ENCODE measurements at regions not wholly inside any gene's neighbourhood (a gene's known extent, or its start where the extent isn't known, plus 50 kb on each side); places are given as distances from the start of the nearest gene placed in this dataset.

DNA sequence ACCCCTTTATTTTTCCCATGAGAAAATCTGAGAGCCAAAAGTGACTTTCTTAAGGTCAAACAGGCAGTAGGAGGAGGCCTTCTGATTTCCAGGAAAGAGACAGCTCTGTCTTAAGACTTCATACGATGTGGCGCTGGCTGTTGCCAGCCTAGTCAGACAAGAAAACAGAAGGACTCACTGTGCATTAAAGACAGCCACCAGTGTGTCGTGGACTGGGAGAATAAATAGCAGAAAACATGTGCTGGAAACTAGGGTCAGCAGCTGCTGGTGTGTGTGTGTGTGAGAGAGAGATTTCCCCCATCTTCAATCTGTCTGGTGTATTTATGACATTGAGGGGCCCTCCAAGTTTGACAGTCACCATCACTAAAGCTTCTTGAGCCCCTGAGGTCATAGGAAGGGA, 708.6 kb upstream of the TMEM132C start:
- TF ChIP-seq, protein P1, sequence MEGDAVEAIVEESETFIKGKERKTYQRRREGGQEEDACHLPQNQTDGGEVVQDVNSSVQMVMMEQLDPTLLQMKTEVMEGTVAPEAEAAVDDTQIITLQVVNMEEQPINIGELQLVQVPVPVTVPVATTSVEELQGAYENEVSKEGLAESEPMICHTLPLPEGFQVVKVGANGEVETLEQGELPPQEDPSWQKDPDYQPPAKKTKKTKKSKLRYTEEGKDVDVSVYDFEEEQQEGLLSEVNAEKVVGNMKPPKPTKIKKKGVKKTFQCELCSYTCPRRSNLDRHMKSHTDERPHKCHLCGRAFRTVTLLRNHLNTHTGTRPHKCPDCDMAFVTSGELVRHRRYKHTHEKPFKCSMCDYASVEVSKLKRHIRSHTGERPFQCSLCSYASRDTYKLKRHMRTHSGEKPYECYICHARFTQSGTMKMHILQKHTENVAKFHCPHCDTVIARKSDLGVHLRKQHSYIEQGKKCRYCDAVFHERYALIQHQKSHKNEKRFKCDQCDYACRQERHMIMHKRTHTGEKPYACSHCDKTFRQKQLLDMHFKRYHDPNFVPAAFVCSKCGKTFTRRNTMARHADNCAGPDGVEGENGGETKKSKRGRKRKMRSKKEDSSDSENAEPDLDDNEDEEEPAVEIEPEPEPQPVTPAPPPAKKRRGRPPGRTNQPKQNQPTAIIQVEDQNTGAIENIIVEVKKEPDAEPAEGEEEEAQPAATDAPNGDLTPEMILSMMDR (IDR thresholded peaks at IDR 0.05) = no peak
- Mint-ChIP-seq H3K36me3 (ENCODE audit: low read depth) (no peaks in the 10 kb centered on the region), H3K4me3 (no peak overlapping the region), H3K27me3 (no peaks in the 10 kb centered on the region), H3K9me3 (peaks cover 2% of the 10 kb centered on the region), H3K27ac (no peak overlapping the region), H3K4me1 (no peaks in the 10 kb centered on the region)
- ATAC-seq (ENCODE audit: low read depth) = no peak
- ChIA-PET POLR2A (no interaction called here), CTCF (no interaction called here)
- intact Hi-C loops (cut with micrococcal nuclease) = no loop called here
- DNase-seq = no peak

- ATAC-seq (ENCODE audit: low read depth) (no peak), DNase-seq (no peak)
- Mint-ChIP-seq H3K27ac (no peak overlapping the region), H3K27me3 (no peaks in the 10 kb centered on the region), H3K9me3 (peaks cover 2% of the 10 kb centered on the region), H3K36me3 (ENCODE audit: low read depth) (no peaks in the 10 kb centered on the region), H3K4me3 (no peak overlapping the region), H3K4me1 (no peaks in the 10 kb centered on the region)
- intact Hi-C loops (cut with micrococcal nuclease) = no loop called here
- ChIA-PET POLR2A (no interaction called here), CTCF (no interaction called here)
- TF ChIP-seq, protein P1 (IDR thresholded peaks at IDR 0.05) = no peak
These were observed 707.5 kb upstream of the TMEM132C start for GRCh38 chr12:127559349-127560040.

- TF ChIP-seq, protein P1 (IDR thresholded peaks at IDR 0.05) = no peak
- CTCF ChIA-PET = no interaction called here
- ATAC-seq (ENCODE audit: low read depth) = no peak
- H3K4me1 Mint-ChIP-seq = no peaks in the 10 kb centered on the region
- no peak overlapping the region for H3K27ac Mint-ChIP-seq
- H3K36me3 Mint-ChIP-seq (ENCODE audit: low read depth) = no peaks in the 10 kb centered on the region
- DNase-seq = no peak
- H3K4me3 Mint-ChIP-seq = no peak overlapping the region
- peaks cover 2% of the 10 kb centered on the region for H3K9me3 Mint-ChIP-seq
- no peaks in the 10 kb centered on the region for H3K27me3 Mint-ChIP-seq
- POLR2A ChIA-PET = no interaction called here
- intact Hi-C loops (cut with micrococcal nuclease) = no loop called here
These were observed 706.9 kb upstream of the TMEM132C start for GRCh38 chr12:127560041-127560478.

- H3K27ac Mint-ChIP-seq = no peak overlapping the region
These were observed 704.2 kb upstream of the TMEM132C start for GRCh38 chr12:127562816-127563215.

DNA sequence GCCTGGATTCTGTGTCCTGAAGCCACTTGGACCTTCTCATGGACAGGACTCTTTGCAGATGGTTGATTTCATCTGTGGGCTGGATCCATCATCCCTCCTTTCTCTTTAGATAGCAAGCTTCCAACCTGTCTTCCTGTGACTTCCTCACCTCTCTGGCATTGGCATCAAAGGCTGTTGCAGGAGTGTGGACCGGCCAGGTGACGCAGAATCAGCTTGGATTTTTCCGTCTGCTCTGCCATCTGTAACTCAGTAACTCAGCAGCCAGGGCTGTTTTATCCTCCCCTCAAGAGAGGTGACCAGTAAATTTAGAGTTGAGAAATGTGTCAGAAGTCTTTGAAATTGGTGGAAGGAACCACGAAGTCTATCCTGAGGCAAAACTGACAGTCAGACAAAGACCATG, 701.7 kb upstream of the TMEM132C start:
- POLR2A ChIA-PET = no interaction called here
- no peak for DNase-seq
- Mint-ChIP-seq H3K27me3 (no peaks in the 10 kb centered on the region), H3K27ac (no peak overlapping the region), H3K4me1 (no peaks in the 10 kb centered on the region), H3K9me3 (peaks cover 5% of the 10 kb centered on the region), H3K36me3 (ENCODE audit: low read depth) (no peaks in the 10 kb centered on the region), H3K4me3 (no peak overlapping the region)
- TF ChIP-seq, protein P1 (IDR thresholded peaks at IDR 0.05) = no peak
- ATAC-seq (ENCODE audit: low read depth) = no peak
- CTCF ChIA-PET = no interaction called here
- intact Hi-C loops (cut with micrococcal nuclease) = no loop called here

More at GRCh38 chr12:127562816-127563215, 704.2 kb upstream of the TMEM132C start:
- ATAC-seq (ENCODE audit: low read depth) = no peak
- TF ChIP-seq, protein P1 (IDR thresholded peaks at IDR 0.05) = no peak
- H3K9me3 Mint-ChIP-seq = peaks cover 5% of the 10 kb centered on the region
- ChIA-PET CTCF (no interaction called here), POLR2A (no interaction called here)
- no peaks in the 10 kb centered on the region for H3K27me3 Mint-ChIP-seq
- no peaks in the 10 kb centered on the region for H3K4me1 Mint-ChIP-seq
- no peak overlapping the region for H3K4me3 Mint-ChIP-seq
- DNase-seq = no peak
- H3K36me3 Mint-ChIP-seq (ENCODE audit: low read depth) = no peaks in the 10 kb centered on the region
- intact Hi-C loops (cut with micrococcal nuclease) = no loop called here

Measured in activated B cell treated with CpG ODN at 0.5 μM for 24 hours (primary cell).